ENCODE measurements at regions not wholly inside any gene's neighbourhood (a gene's known extent, or its start where the extent isn't known, plus 50 kb on each side); places are given as distances from the start of the nearest gene placed in this dataset.
A peak's percentile ranks its signal among the peaks of the same experiment; 100 is the strongest.

DNA sequence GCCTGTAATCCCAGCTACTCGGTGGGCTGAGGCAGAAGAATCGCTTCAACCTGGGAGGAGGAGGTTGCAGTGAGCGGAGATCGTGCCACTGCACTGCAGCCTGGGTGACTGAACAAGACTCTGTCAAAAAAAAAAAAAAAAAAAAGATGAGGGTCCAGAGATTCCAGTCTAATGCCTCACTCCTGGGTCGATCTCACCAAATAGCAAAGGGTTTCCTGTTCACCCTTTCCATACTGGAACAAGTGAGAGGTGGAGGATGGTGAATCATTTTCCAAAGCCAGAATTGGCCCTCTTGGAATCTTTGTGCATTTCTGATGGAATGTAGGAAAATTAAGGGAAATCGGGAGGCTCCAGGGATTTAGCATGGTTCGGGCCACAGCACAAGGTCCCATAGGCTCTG is 58.1 kb upstream of the ZNF648 start:
- DNase-seq, result no peak

DNA sequence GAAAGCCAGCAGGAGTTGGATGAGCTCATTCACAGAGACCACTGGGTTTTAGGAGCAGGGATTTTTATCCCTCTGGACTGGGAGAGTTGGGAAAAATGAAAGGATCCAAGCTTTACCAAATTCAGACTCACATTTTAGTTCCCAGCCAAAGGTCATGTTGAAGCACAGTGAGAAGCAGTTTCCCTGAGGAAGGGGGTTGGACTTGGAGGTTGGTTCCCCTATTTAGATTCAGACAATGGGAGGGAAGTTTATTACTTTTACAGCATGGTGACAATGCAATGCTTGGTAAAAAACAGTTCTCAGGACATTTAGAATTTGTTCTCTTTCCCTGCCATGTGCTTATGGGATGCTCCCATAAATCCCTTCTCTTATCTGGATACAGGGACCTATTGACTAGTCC is 57.3 kb upstream of the ZNF648 start:
- no peak overlapping the region for H3K27ac ChIP-seq (ENCODE audit: low read depth in 2 of 2, low read length in 2 of 2)

More for the DNA sequence above, 58.1 kb upstream of the ZNF648 start:
- H3K9ac ChIP-seq (ENCODE audit: low read length in 3 of 3), result no peak overlapping the region
- H3K27ac ChIP-seq (ENCODE audit: low read depth in 2 of 2, low read length in 2 of 2), result peak overlapping the region in 1 of 2 donors; percentile 4
- H3K4me3 ChIP-seq (ENCODE audit: low read length in 3 of 3), result no peak overlapping the region
- intact Hi-C loops (cut with DNase I), result no loop called here
- no peaks in the 10 kb centered on the region for H3K36me3 ChIP-seq (ENCODE audit: control insufficient read depth in 2 of 3, insufficient read depth in 3 of 3, low read length in 3 of 3)
- H3K9me3 ChIP-seq (ENCODE audit: control insufficient read depth in 2 of 3, insufficient read depth in 1 of 3, low read length in 3 of 3), result no peaks in the 10 kb centered on the region
- H3K27me3 ChIP-seq (ENCODE audit: control insufficient read depth, insufficient read depth, low read length), result no peaks in the 10 kb centered on the region
- FAIRE-seq, result no peak
- H3K4me1 ChIP-seq (ENCODE audit: control insufficient read depth in 2 of 3, insufficient read depth in 2 of 3, low read depth in 1 of 3, low read length in 3 of 3), result peaks cover 0 to 7% (median 4%) of the 10 kb centered on the region in 3 donors
- TF ChIP-seq CTCF (IDR thresholded peaks at IDR 0.05; ENCODE audit: borderline replicate concordance, extremely low read depth, insufficient read depth), result no peak

GRCh38 chr1:182114627-182115023 is 53.1 kb upstream of the ZNF648 start:
- DNase-seq (no peak), FAIRE-seq (no peak)
- H3K4me1 ChIP-seq (ENCODE audit: control insufficient read depth in 2 of 3, insufficient read depth in 2 of 3, low read depth in 1 of 3, low read length in 3 of 3), result peaks cover 0 to under 1% (median 0%) of the 10 kb centered on the region in 3 donors
- H3K36me3 ChIP-seq (ENCODE audit: control insufficient read depth in 2 of 3, insufficient read depth in 3 of 3, low read length in 3 of 3), result no peaks in the 10 kb centered on the region
- H3K9me3 ChIP-seq (ENCODE audit: control insufficient read depth in 2 of 3, insufficient read depth in 1 of 3, low read length in 3 of 3), result no peaks in the 10 kb centered on the region
- intact Hi-C loops (cut with DNase I), result no loop called here
- TF ChIP-seq CTCF (IDR thresholded peaks at IDR 0.05; ENCODE audit: borderline replicate concordance, extremely low read depth, insufficient read depth), result no peak
- no peaks in the 10 kb centered on the region for H3K27me3 ChIP-seq (ENCODE audit: control insufficient read depth, insufficient read depth, low read length)
- no peak overlapping the region for H3K4me3 ChIP-seq (ENCODE audit: low read length in 3 of 3)
- H3K9ac ChIP-seq (ENCODE audit: low read length in 3 of 3), result no peak overlapping the region
- no peak overlapping the region for H3K27ac ChIP-seq (ENCODE audit: low read depth in 2 of 2, low read length in 2 of 2)

More for the DNA sequence above, 57.3 kb upstream of the ZNF648 start:
- intact Hi-C loops (cut with DNase I), result no loop called here
- DNase-seq (no peak), FAIRE-seq (no peak)
- no peaks in the 10 kb centered on the region for H3K36me3 ChIP-seq (ENCODE audit: control insufficient read depth in 2 of 3, insufficient read depth in 3 of 3, low read length in 3 of 3)
- no peaks in the 10 kb centered on the region for H3K27me3 ChIP-seq (ENCODE audit: control insufficient read depth, insufficient read depth, low read length)
- H3K9ac ChIP-seq (ENCODE audit: low read length in 3 of 3), result no peak overlapping the region
- TF ChIP-seq CTCF (IDR thresholded peaks at IDR 0.05; ENCODE audit: borderline replicate concordance, extremely low read depth, insufficient read depth), result no peak
- no peak overlapping the region for H3K4me3 ChIP-seq (ENCODE audit: low read length in 3 of 3)
- H3K4me1 ChIP-seq (ENCODE audit: control insufficient read depth in 2 of 3, insufficient read depth in 2 of 3, low read depth in 1 of 3, low read length in 3 of 3), result peaks cover 0 to 7% (median 4%) of the 10 kb centered on the region in 3 donors
- no peaks in the 10 kb centered on the region for H3K9me3 ChIP-seq (ENCODE audit: control insufficient read depth in 2 of 3, insufficient read depth in 1 of 3, low read length in 3 of 3)

Data from kidney (tissue), 13 donors.